Endothelial cell (in vitro differentiated cells): ENCODE measurements at regions not wholly inside any gene's neighbourhood (a gene's known extent, or its start where the extent isn't known, plus 50 kb on each side); places are given as distances from the start of the nearest gene placed in this dataset.

Source experiments
- DNase-seq: peaks from one replicate; pipeline ENCODE4 v3.0.0; 2021; ENCODE audit warnings: low spot score
- H3K27ac Mint-ChIP-seq: one replicate; pipeline ENCODE4 v1.8.0; 2021; ENCODE audit warnings: mixed read lengths, inconsistent platforms; ENCODE audit not compliant: unreplicated experiment
- H3K27me3 Mint-ChIP-seq: one replicate; pipeline ENCODE4 v1.8.0; 2021; ENCODE audit warnings: mild to moderate bottlenecking, moderate library complexity, mixed read lengths, inconsistent platforms; ENCODE audit not compliant: unreplicated experiment
- H3K36me3 Mint-ChIP-seq: one replicate; pipeline ENCODE4 v1.8.0; 2021; ENCODE audit warnings: mild to moderate bottlenecking, low read depth, mixed read lengths, inconsistent platforms; ENCODE audit not compliant: unreplicated experiment
- H3K4me1 Mint-ChIP-seq: one replicate; pipeline ENCODE4 v1.8.0; 2021; ENCODE audit warnings: mild to moderate bottlenecking, mixed read lengths, inconsistent platforms; ENCODE audit not compliant: unreplicated experiment
- H3K4me3 Mint-ChIP-seq: one replicate; pipeline ENCODE4 v1.8.0; 2021; ENCODE audit warnings: mild to moderate bottlenecking, mixed read lengths, inconsistent platforms; ENCODE audit not compliant: unreplicated experiment
- H3K9me3 Mint-ChIP-seq: one replicate; pipeline ENCODE4 v1.8.0; 2021; ENCODE audit warnings: mixed read lengths, inconsistent platforms; ENCODE audit not compliant: unreplicated experiment
- TF ChIP-seq, protein P1 (sequence below): fragments of 200-600 bp; sonication (generic); IDR thresholded peaks from one replicate; pipeline ENCODE4 v1.5.0; 2021; ENCODE audit warnings: antibody characterized with exemption; ENCODE audit not compliant: unreplicated experiment

DNA sequence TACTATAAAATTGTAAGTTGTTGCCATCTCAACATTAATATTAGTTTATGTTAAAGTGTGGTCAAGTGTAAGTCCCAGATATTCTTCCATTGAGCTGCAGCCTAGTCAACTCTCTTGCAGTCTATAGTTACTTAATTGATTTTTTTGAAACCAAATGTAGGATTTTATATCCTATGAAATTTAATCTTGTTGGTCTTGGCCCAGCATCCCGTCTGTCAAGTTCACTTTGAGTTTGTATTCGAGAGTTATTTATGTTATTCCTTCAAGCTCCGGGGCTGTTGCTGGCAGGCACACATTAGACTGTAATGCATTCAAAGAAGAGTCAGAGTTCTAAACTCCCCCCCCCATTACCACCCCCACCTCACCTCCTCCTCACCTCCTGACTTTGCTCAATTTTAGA lies 71.0 kb upstream of the SPACA1 start:
- no peaks in the 10 kb centered on the region for H3K4me1 Mint-ChIP-seq
- DNase-seq, result no peak
- no peaks in the 10 kb centered on the region for H3K36me3 Mint-ChIP-seq
- no peaks in the 10 kb centered on the region for H3K27me3 Mint-ChIP-seq
- no peaks in the 10 kb centered on the region for H3K9me3 Mint-ChIP-seq
- no peak overlapping the region for H3K27ac Mint-ChIP-seq
- TF ChIP-seq, protein P1, sequence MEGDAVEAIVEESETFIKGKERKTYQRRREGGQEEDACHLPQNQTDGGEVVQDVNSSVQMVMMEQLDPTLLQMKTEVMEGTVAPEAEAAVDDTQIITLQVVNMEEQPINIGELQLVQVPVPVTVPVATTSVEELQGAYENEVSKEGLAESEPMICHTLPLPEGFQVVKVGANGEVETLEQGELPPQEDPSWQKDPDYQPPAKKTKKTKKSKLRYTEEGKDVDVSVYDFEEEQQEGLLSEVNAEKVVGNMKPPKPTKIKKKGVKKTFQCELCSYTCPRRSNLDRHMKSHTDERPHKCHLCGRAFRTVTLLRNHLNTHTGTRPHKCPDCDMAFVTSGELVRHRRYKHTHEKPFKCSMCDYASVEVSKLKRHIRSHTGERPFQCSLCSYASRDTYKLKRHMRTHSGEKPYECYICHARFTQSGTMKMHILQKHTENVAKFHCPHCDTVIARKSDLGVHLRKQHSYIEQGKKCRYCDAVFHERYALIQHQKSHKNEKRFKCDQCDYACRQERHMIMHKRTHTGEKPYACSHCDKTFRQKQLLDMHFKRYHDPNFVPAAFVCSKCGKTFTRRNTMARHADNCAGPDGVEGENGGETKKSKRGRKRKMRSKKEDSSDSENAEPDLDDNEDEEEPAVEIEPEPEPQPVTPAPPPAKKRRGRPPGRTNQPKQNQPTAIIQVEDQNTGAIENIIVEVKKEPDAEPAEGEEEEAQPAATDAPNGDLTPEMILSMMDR, result no peak
- no peak overlapping the region for H3K4me3 Mint-ChIP-seq

- H3K4me3 Mint-ChIP-seq, result no peak overlapping the region
- no peaks in the 10 kb centered on the region for H3K4me1 Mint-ChIP-seq
- no peak overlapping the region for H3K27ac Mint-ChIP-seq
- H3K36me3 Mint-ChIP-seq, result no peaks in the 10 kb centered on the region
- H3K9me3 Mint-ChIP-seq, result no peaks in the 10 kb centered on the region
- H3K27me3 Mint-ChIP-seq, result no peaks in the 10 kb centered on the region
- DNase-seq, result no peak
- TF ChIP-seq, protein P1, result no peak
Measured at GRCh38 chr6:87975561-87975960, 72.1 kb upstream of the SPACA1 start.

GRCh38 chr6:87972279-87972678 lies 75.4 kb upstream of the SPACA1 start:
- Mint-ChIP-seq H3K27me3 (no peaks in the 10 kb centered on the region), H3K27ac (no peak overlapping the region), H3K9me3 (no peaks in the 10 kb centered on the region), H3K4me3 (no peak overlapping the region), H3K4me1 (no peaks in the 10 kb centered on the region), H3K36me3 (no peaks in the 10 kb centered on the region)
- TF ChIP-seq, protein P1, result no peak
- DNase-seq, result no peak

- H3K27me3 Mint-ChIP-seq, result no peaks in the 10 kb centered on the region
- no peak for DNase-seq
- no peaks in the 10 kb centered on the region for H3K4me1 Mint-ChIP-seq
- no peaks in the 10 kb centered on the region for H3K36me3 Mint-ChIP-seq
- no peaks in the 10 kb centered on the region for H3K9me3 Mint-ChIP-seq
- H3K4me3 Mint-ChIP-seq, result no peak overlapping the region
- H3K27ac Mint-ChIP-seq, result no peak overlapping the region
- TF ChIP-seq, protein P1, result no peak
Measured at GRCh38 chr6:87971605-87972262, 75.9 kb upstream of the SPACA1 start.

DNA sequence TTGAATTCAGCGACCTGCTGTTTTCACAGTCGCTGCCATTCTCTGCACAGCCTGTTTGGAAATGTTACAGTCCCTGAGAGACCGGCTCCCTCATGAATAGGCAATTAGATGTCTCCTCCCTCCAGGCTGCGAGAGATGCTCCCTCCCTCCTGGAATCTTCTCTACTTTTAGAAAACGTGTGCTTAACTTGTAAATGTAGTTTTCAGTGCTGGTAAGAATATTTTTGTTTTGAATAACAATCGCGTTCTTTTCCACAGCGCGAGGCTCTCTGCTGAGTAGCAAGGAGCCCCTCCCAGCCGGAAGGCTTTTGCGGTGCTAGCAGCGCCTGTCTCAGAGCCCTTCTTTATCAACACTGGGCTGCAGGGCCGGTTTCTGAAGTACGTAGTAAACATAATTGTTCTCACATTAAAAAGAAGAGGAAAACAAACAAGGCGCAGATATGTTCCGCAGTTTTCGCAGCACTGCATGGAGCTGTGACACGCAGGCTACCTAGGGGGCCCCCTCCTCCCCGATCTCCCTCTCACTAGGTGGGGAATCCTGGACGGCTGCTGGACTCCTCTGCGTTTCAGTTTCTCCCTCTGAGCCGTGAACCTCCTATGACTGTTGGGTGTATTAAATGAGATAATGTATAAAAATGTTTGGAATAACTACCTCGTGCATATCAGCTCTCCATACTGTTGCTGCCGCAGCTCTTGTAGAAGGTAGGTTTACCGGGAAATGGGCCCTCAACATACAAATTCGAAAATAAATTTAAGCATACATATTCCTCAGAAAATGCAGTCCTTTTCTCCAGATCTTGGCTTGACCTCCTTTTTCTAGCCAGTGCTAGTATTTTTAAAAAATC lies 79.0 kb upstream of the SPACA1 start:
- H3K4me1 Mint-ChIP-seq, result no peaks in the 10 kb centered on the region
- no peaks in the 10 kb centered on the region for H3K27me3 Mint-ChIP-seq
- TF ChIP-seq, protein P1, result no peak
- peak; percentile 10 for DNase-seq
- H3K9me3 Mint-ChIP-seq, result no peaks in the 10 kb centered on the region
- no peak overlapping the region for H3K27ac Mint-ChIP-seq
- no peak overlapping the region for H3K4me3 Mint-ChIP-seq
- no peaks in the 10 kb centered on the region for H3K36me3 Mint-ChIP-seq
